ENCODE measurements at regions not wholly inside any gene's neighbourhood (a gene's known extent, or its start where the extent isn't known, plus 50 kb on each side); places are given as distances from the start of the nearest gene placed in this dataset.

DNA sequence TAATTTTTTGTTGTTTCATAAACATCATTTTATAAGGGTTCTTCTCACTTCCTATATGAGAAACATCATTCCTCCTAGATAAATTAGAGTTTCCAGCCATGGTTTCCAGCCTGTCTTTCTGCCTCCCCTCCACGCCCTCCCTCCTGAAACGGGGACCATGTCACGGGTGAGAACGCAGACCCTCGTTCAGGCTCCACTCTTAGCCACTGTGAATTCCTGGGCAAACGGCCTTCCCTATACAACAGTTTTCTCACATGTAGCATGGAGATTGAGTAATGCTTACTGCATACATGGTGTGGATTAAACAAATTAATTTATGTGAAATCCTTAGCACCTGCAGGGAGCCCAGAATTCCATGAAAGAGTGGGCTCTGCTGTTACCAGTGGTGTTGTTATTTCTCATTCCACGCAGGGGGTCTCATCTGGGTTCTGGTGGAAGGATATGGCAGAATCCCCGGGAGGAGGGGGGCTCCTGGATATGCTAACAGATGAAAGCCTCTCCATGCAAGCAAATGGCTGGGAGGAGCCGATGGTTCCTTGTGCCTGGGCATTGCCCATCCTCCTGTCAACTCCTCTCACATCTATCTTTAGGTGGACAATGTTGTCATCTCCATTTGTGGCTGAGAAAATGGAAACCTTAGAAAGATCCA lies 54.0 kb upstream of the TWIST2 start:
- H3K27ac Mint-ChIP-seq, result no peak overlapping the region
- H3K36me3 Mint-ChIP-seq (ENCODE audit: low read depth), result no peaks in the 10 kb centered on the region
- no peak for DNase-seq (ENCODE audit: low spot score)
- H3K4me3 Mint-ChIP-seq, result no peak overlapping the region
- no peaks in the 10 kb centered on the region for H3K27me3 Mint-ChIP-seq (ENCODE audit: low read depth)
- H3K4me1 Mint-ChIP-seq (ENCODE audit: low read depth), result no peaks in the 10 kb centered on the region
- no peaks in the 10 kb centered on the region for H3K9me3 Mint-ChIP-seq

DNA sequence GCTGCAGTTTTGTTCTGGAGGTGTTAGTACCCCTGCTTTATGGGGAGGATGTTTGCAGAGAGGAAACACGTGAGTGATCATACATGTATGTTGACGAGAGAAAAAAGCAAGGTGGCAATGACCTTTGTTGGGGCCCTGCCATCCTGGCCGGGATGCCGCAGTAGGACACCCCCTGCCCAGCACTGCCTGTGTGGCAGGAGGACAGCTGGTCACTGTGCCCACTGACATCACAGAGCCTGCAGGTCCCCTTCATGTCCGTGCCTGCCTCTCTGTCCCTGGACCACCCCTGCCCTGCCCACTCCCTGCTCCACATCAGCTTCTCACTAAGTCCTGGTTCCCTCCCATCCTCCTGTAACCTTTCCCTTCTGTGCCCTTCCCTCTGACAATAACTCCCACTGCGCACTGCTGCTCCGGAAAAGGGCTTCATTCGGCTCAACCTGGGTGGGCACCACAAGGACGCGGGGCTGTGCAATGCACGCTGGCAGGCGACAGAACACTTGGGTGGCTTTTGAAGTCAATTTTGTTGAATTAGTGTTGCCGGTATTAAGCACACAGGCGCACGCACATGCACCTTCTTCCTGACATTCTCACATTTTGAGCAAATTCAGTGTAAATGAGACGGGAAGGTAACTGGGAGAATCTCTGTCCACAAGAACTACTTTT lies 51.5 kb upstream of the TWIST2 start:
- DNase-seq (ENCODE audit: low spot score), result no peak
- no peaks in the 10 kb centered on the region for H3K36me3 Mint-ChIP-seq (ENCODE audit: low read depth)
- no peaks in the 10 kb centered on the region for H3K27me3 Mint-ChIP-seq (ENCODE audit: low read depth)
- H3K9me3 Mint-ChIP-seq, result no peaks in the 10 kb centered on the region
- no peak overlapping the region for H3K27ac Mint-ChIP-seq
- H3K4me3 Mint-ChIP-seq, result no peak overlapping the region
- no peaks in the 10 kb centered on the region for H3K4me1 Mint-ChIP-seq (ENCODE audit: low read depth)

DNA sequence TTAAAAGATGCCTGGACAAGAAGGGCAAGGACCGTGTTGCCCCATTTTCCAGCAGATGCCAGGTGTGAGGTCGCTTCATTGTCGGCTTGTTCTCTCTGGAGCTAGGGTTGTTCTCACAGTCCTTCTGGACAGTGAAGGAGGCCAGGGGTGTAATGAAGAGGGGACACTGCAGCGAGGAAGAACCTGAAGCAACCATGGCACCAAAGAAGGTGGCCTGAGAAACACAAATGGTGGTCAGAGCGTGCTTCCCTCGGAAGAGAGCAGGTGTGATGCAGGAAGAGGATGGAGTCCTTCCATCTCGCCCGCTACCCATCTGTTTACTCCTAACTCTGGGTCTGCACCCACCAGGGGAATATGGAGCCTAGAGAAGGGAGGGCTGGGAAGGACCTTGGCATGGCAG lies 50.3 kb upstream of the TWIST2 start:
- no peaks in the 10 kb centered on the region for H3K4me1 Mint-ChIP-seq (ENCODE audit: low read depth)
- no peak overlapping the region for H3K27ac Mint-ChIP-seq
- no peak for DNase-seq (ENCODE audit: low spot score)
- no peaks in the 10 kb centered on the region for H3K36me3 Mint-ChIP-seq (ENCODE audit: low read depth)
- H3K27me3 Mint-ChIP-seq (ENCODE audit: low read depth), result peaks cover 5% of the 10 kb centered on the region
- no peaks in the 10 kb centered on the region for H3K9me3 Mint-ChIP-seq
- H3K4me3 Mint-ChIP-seq, result no peak overlapping the region
